ENCODE measurements at regions not wholly inside any gene's neighbourhood (a gene's known extent, or its start where the extent isn't known, plus 50 kb on each side); places are given as distances from the start of the nearest gene placed in this dataset.

DNA sequence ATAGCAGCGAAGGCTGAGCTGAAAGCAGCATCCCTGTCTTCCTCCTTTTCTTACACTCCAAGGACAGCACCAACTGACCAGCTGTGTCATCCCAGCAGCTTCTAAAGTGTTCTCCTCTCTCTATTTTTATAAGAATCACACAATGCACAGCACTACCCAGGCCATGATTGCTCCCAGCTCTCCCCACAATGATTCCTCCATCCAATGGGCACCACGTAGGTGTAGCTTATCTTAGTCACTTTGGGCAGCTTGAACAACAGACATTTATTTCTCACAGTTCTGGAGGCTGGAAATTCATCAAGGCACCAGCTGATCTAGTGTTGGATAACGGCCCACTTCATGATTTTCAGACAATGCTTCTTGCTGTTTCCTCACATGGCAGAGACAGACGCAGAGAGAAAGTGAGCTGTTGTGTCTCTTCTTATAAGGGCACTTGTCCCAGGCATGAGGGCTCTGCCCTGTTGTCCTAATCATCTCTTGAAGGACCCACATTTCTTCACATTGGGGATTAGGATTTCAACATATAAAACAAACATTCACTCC lies 92.0 kb upstream of the CDC14C start:
- Histone ChIP-seq H2BK120ac (replicated peaks; ENCODE audit: low read depth, low read length) (no peak overlapping the region), H2AK5ac (ENCODE audit: low read depth, low read length) (no peak overlapping the region), H3K79me2 (ENCODE audit: control insufficient read depth in 1 of 2, insufficient read depth in 2 of 2, low read length in 2 of 2) (no peaks in the 10 kb centered on the region), H3K9me3 (ENCODE audit: insufficient read depth in 2 of 2, low read depth in 1 of 2, low read length in 1 of 2) (no peaks in the 10 kb centered on the region), H2AFZ (ENCODE audit: low read length) (no peak overlapping the region), H3K9ac (replicated peaks in 1 of 4; ENCODE audit: extremely low read depth in 1 of 4, low read depth in 3 of 4, low read length in 3 of 4) (no peak overlapping the region), H2BK15ac (ENCODE audit: low read length) (no peak overlapping the region), H4K91ac (replicated peaks; ENCODE audit: insufficient read length, low read length) (no peak overlapping the region), H3K23me2 (ENCODE audit: low read depth, low read length) (no peaks in the 10 kb centered on the region), H4K8ac (ENCODE audit: extremely low read depth, insufficient read depth, low read length) (no peak overlapping the region), H3K79me1 (ENCODE audit: low read depth, low read length) (no peaks in the 10 kb centered on the region), H3K4me1 (replicated peaks in 1 of 4; ENCODE audit: control insufficient read depth in 3 of 4, insufficient read depth in 4 of 4, low read length in 3 of 4) (no peaks in the 10 kb centered on the region), H2BK20ac (ENCODE audit: low read length) (no peak overlapping the region), H3K4me3 (ENCODE audit: extremely low read depth in 1 of 4, insufficient read depth in 2 of 4, low read depth in 3 of 4, low read length in 4 of 4) (no peak overlapping the region), H3K36me3 (ENCODE audit: control insufficient read depth in 2 of 4, insufficient read depth in 4 of 4, low read length in 3 of 4) (no peaks in the 10 kb centered on the region), H3K27ac (ENCODE audit: low read depth, low read length) (no peak overlapping the region), H3K27me3 (replicated peaks in 1 of 4; ENCODE audit: control insufficient read depth in 3 of 4, extremely low read depth in 1 of 4, insufficient read depth in 3 of 4, low read length in 3 of 4) (no peaks in the 10 kb centered on the region), H2BK12ac (ENCODE audit: low read depth, low read length) (no peak overlapping the region), H3K18ac (ENCODE audit: extremely low read depth, low read length) (no peak overlapping the region), H4K5ac (ENCODE audit: insufficient read length, low read depth, low read length) (no peak overlapping the region), H3K14ac (ENCODE audit: insufficient read length) (no peak overlapping the region), H3K4me2 (ENCODE audit: insufficient read depth in 1 of 2, low read depth in 2 of 2, low read length in 2 of 2) (no peak overlapping the region), H4K20me1 (replicated peaks in 1 of 2; ENCODE audit: control insufficient read depth in 1 of 2, insufficient read depth in 2 of 2, low read length in 2 of 2) (no peaks in the 10 kb centered on the region), H3K4ac (replicated peaks; ENCODE audit: insufficient read length, low read depth, low read length) (no peak overlapping the region), H3K23ac (ENCODE audit: insufficient read length) (no peak overlapping the region), H3K56ac (replicated peaks; ENCODE audit: insufficient read length, low read depth, low read length) (no peak overlapping the region), H2BK5ac (ENCODE audit: low read depth, low read length) (no peak overlapping the region)
- ChIA-PET POLR2A (ENCODE audit: partially characterized antibody) (no interaction called here), CTCF (ENCODE audit: partially characterized antibody) (interaction anchor here (0.6 kb wide), 1 partner anchor 41 kb away, joined by 3 read pairs; no protein-coding TSS in a partner anchor)
- DNase-seq (ENCODE audit: low read depth in 1 of 2, low spot score in 2 of 2) (no peak), FAIRE-seq (no peak)
- WGBS, 2 experiments (ENCODE audit: extremely low coverage in 1 of 2, insufficient coverage in 1 of 2, insufficient read length in 1 of 2, insufficient replicate concordance in 2 of 2, low coverage in 1 of 2, low lambda C conversion rate in 2 of 2, missing lambda C conversion rate in 1 of 2): 94% methylated on average over 4 of the region's 4 CpGs; no CpG with 5 or more reads in 1 of the 2 experiments
- TF ChIP-seq KDM5A (IDR thresholded peaks at IDR 0.05; ENCODE audit: low read length): no peak
- TF ChIP-seq, protein P1, sequence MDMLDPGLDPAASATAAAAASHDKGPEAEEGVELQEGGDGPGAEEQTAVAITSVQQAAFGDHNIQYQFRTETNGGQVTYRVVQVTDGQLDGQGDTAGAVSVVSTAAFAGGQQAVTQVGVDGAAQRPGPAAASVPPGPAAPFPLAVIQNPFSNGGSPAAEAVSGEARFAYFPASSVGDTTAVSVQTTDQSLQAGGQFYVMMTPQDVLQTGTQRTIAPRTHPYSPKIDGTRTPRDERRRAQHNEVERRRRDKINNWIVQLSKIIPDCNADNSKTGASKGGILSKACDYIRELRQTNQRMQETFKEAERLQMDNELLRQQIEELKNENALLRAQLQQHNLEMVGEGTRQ (IDR thresholded peaks at IDR 0.05; ENCODE audit: low read length): no peak
- TF ChIP-seq ASH2L (IDR thresholded peaks at IDR 0.05; ENCODE audit: low read length): no peak
- no peak for TF ChIP-seq POU5F1 (IDR thresholded peaks at IDR 0.05; ENCODE audit: low read depth, low read length)
- no peak for TF ChIP-seq SP1 (IDR thresholded peaks at IDR 0.05; ENCODE audit: low read depth, low read length)
- TF ChIP-seq SIRT6 (IDR thresholded peaks at IDR 0.05; ENCODE audit: low read length): no peak
